ENCODE measurements at regions not wholly inside any gene's neighbourhood (a gene's known extent, or its start where the extent isn't known, plus 50 kb on each side); places are given as distances from the start of the nearest gene placed in this dataset.

- TF ChIP-seq POLR2A (IDR thresholded peaks at IDR 0.05; ENCODE audit: low read length), result no peak
- TF ChIP-seq GATA1 (IDR thresholded peaks at IDR 0.05; ENCODE audit: low read depth, low read length), result no peak
Observed at GRCh38 chr10:128985036-128985435, 482.0 kb upstream of the MGMT start.

Measured in erythroblast (primary cell).